ENCODE measurements at regions not wholly inside any gene's neighbourhood (a gene's known extent, or its start where the extent isn't known, plus 50 kb on each side); places are given as distances from the start of the nearest gene placed in this dataset.

DNA sequence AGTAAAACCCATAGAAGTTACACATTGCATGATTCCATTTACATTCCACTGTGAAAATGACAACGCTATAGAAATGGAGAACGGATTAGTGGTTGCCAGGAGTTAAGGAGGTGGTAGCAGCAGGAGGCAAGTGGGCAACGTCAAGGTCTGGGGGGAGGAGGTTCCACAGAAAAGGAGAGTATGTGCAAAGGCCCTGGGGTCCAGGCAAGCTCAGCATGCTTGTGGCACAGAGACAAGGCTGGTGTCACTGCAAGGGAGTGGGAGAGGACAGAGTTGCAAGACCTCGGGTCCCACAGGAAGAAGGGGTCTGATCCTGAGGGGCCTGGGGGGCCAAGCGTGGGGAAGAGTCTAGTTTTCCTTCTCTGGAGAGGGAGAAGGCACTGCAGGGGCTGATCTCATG lies 240.8 kb downstream of the MN1 start:
- Histone ChIP-seq H3K4me2 (ENCODE audit: low read depth, low read length) (no peak overlapping the region), H3K9me3 (replicated peaks; ENCODE audit: insufficient read depth, low read length) (no peaks in the 10 kb centered on the region)

DNA sequence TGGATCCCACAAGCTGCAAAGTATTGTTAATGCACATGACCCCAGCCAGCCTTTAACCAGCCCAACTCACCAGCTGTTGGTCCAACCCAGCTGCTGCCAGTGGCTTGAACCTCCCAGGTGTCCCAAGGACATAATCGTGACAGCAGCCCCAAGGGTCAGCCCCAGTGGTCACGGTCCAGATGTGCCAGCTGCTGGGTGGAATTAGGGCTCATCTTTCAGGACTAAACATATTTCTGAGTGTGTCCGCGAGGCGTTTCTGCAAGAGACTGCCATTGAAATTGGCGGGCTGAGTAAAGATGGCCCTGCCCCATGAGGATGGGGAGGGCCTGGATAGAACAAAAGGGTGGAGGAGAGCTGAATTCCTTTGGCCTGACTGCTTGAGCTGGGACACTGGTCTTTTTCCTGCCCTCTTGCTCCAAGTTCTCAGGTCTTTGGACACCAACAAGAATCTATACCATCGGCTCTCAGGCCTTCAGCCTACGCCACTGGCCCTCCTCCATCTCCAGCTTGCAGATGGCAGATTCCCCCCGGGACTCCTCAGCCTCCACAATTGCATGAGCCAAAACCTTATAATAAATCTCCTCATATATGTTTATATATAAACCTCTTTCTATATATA lies 240.2 kb downstream of the MN1 start:
- Histone ChIP-seq H2AFZ (ENCODE audit: low read length) (no peak overlapping the region), H3K4me1 (ENCODE audit: low read length) (no peaks in the 10 kb centered on the region), H3K9me3 (replicated peaks; ENCODE audit: insufficient read depth, low read length) (no peaks in the 10 kb centered on the region), H4K20me1 (ENCODE audit: insufficient read depth, low read length) (no peaks in the 10 kb centered on the region), H3K27ac (ENCODE audit: low read length) (no peak overlapping the region), H3K9ac (ENCODE audit: low read length) (no peak overlapping the region), H3K4me2 (ENCODE audit: low read depth, low read length) (no peak overlapping the region), H3F3A (ENCODE audit: insufficient read depth, low read length) (no peaks in the 10 kb centered on the region), H3K9me2 (replicated peaks; ENCODE audit: insufficient read depth, low read length) (no peaks in the 10 kb centered on the region), H3K79me2 (ENCODE audit: low read length) (no peaks in the 10 kb centered on the region), H3K27me3 (replicated peaks; ENCODE audit: insufficient read depth, low read length) (peaks cover 80% of the 10 kb centered on the region), H3K4me3 (ENCODE audit: low read length) (no peak overlapping the region), H3K36me3 (replicated peaks; ENCODE audit: insufficient read depth, low read length) (no peaks in the 10 kb centered on the region)
- TF ChIP-seq EZH2phosphoT487 (IDR thresholded peaks at IDR 0.05; ENCODE audit: low read length) (no peak), EZH2 (optimal IDR thresholded peaks at IDR 0.05; ENCODE audit: low read depth, low read length) (no peak)
- TF ChIP-seq, protein P1, sequence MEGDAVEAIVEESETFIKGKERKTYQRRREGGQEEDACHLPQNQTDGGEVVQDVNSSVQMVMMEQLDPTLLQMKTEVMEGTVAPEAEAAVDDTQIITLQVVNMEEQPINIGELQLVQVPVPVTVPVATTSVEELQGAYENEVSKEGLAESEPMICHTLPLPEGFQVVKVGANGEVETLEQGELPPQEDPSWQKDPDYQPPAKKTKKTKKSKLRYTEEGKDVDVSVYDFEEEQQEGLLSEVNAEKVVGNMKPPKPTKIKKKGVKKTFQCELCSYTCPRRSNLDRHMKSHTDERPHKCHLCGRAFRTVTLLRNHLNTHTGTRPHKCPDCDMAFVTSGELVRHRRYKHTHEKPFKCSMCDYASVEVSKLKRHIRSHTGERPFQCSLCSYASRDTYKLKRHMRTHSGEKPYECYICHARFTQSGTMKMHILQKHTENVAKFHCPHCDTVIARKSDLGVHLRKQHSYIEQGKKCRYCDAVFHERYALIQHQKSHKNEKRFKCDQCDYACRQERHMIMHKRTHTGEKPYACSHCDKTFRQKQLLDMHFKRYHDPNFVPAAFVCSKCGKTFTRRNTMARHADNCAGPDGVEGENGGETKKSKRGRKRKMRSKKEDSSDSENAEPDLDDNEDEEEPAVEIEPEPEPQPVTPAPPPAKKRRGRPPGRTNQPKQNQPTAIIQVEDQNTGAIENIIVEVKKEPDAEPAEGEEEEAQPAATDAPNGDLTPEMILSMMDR (IDR thresholded peaks at IDR 0.05; ENCODE audit: low read length): no peak
- no peak for DNase-seq

More for the DNA sequence above, 240.8 kb downstream of the MN1 start:
- Histone ChIP-seq H3K27me3 (replicated peaks; ENCODE audit: insufficient read depth, low read length) (peaks cover 83% of the 10 kb centered on the region), H3K4me3 (ENCODE audit: low read length) (no peak overlapping the region), H3K79me2 (ENCODE audit: low read length) (no peaks in the 10 kb centered on the region), H2AFZ (ENCODE audit: low read length) (no peak overlapping the region), H3K9ac (ENCODE audit: low read length) (no peak overlapping the region), H3F3A (ENCODE audit: insufficient read depth, low read length) (no peaks in the 10 kb centered on the region), H3K36me3 (replicated peaks; ENCODE audit: insufficient read depth, low read length) (no peaks in the 10 kb centered on the region), H3K9me2 (replicated peaks; ENCODE audit: insufficient read depth, low read length) (no peaks in the 10 kb centered on the region), H3K4me1 (ENCODE audit: low read length) (no peaks in the 10 kb centered on the region), H3K27ac (ENCODE audit: low read length) (no peak overlapping the region), H4K20me1 (ENCODE audit: insufficient read depth, low read length) (no peaks in the 10 kb centered on the region)
- TF ChIP-seq EZH2 (optimal IDR thresholded peaks at IDR 0.05; ENCODE audit: low read depth, low read length): no peak
- TF ChIP-seq EZH2phosphoT487 (IDR thresholded peaks at IDR 0.05; ENCODE audit: low read length): no peak
- TF ChIP-seq, protein P1 (IDR thresholded peaks at IDR 0.05; ENCODE audit: low read length): no peak
- no peak for DNase-seq

DNA sequence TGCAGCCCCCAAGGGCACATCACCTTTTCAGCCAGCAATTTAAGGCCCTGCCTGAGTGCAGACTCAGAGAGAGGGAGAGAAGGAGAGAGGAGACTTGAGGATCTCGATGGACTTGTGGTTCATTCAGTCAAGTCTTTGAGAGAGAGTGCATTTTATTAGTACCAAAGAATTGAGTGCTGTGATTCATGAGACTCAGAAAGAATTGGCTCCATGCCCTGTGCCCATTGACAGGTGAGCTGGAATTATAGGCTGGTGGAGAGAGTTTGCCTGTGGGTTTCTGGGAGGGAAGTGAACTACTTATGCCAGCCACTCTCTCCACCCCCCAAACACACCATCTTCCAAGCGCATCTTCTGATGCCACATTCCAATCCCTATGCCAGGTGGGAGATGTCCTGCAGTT lies 236.8 kb downstream of the MN1 start:
- Histone ChIP-seq H3K4me3 (ENCODE audit: low read length) (no peak overlapping the region), H3K79me2 (ENCODE audit: low read length) (no peaks in the 10 kb centered on the region), H3K9ac (ENCODE audit: low read length) (no peak overlapping the region), H3K9me3 (replicated peaks; ENCODE audit: insufficient read depth, low read length) (no peaks in the 10 kb centered on the region), H3K36me3 (replicated peaks; ENCODE audit: insufficient read depth, low read length) (no peaks in the 10 kb centered on the region), H3K27ac (ENCODE audit: low read length) (no peak overlapping the region), H3K4me2 (ENCODE audit: low read depth, low read length) (no peak overlapping the region), H3K4me1 (ENCODE audit: low read length) (no peaks in the 10 kb centered on the region), H3F3A (ENCODE audit: insufficient read depth, low read length) (no peaks in the 10 kb centered on the region), H2AFZ (ENCODE audit: low read length) (no peak overlapping the region), H4K20me1 (ENCODE audit: insufficient read depth, low read length) (no peaks in the 10 kb centered on the region), H3K27me3 (replicated peaks; ENCODE audit: insufficient read depth, low read length) (peaks cover 81% of the 10 kb centered on the region), H3K9me2 (replicated peaks; ENCODE audit: insufficient read depth, low read length) (no peaks in the 10 kb centered on the region)
- DNase-seq: no peak
- TF ChIP-seq, protein P1 (IDR thresholded peaks at IDR 0.05; ENCODE audit: low read length): no peak

Data from MM.1S (cell line).